Neural cell (in vitro differentiated cells): ENCODE measurements at regions not wholly inside any gene's neighbourhood (a gene's known extent, or its start where the extent isn't known, plus 50 kb on each side); places are given as distances from the start of the nearest gene placed in this dataset.

Experiments
- H2AFZ ChIP-seq: fragments of 200-600, 300-800 bp; sonication (generic), shearing (Covaris generic); 2 replicates; pipeline ENCODE4 v1.6.0; 2014; ENCODE audit warnings: low read depth, mild to moderate bottlenecking, antibody characterized with exemption, low read length, moderate library complexity
- H3F3A ChIP-seq: fragments of 200-600 bp; shearing (Covaris generic); 2 replicates; pipeline ENCODE4 v1.6.1; 2016; ENCODE audit warnings: mild to moderate bottlenecking, moderate library complexity, mixed read lengths, antibody characterized with exemption, low read length; ENCODE audit not compliant: insufficient read depth, poor library complexity, severe bottlenecking
- H3K27ac ChIP-seq: fragments of 200-600, 300-800 bp; sonication (generic), shearing (Covaris generic); 2 replicates; pipeline ENCODE4 v1.5.1; 2014; ENCODE audit warnings: mild to moderate bottlenecking, low read length, moderate library complexity
- H3K27me3 ChIP-seq: fragments of 300-800, 200-600 bp; sonication (generic), shearing (Covaris generic); 2 replicates; pipeline ENCODE4 v1.6.0; 2014; ENCODE audit warnings: mild to moderate bottlenecking, low read depth, low read length, moderate library complexity; ENCODE audit not compliant: insufficient read depth
- H3K36me3 ChIP-seq: fragments of 300-800, 200-600 bp; sonication (generic), shearing (Covaris generic); 2 replicates; pipeline ENCODE4 v1.5.1; 2014; ENCODE audit warnings: mild to moderate bottlenecking, antibody characterized with exemption, low read length, moderate library complexity; ENCODE audit not compliant: insufficient read depth
- H3K4me2 ChIP-seq: fragments of 300-800, 200-600 bp; sonication (generic), shearing (Covaris generic); 2 replicates; pipeline ENCODE4 v1.6.0; 2014; ENCODE audit warnings: mild to moderate bottlenecking, low read length
- H3K4me3 ChIP-seq: fragments of 300-800, 200-600 bp; sonication (generic), shearing (Covaris generic); 2 replicates; pipeline ENCODE4 v1.5.1; 2014; ENCODE audit warnings: mild to moderate bottlenecking, low read length, moderate library complexity
- H3K79me2 ChIP-seq: fragments of 200-600 bp; shearing (Covaris generic); replicated peaks from 2 replicates; pipeline ENCODE4 v1.6.0; 2014; ENCODE audit warnings: mild to moderate bottlenecking, low read length, moderate library complexity; ENCODE audit not compliant: insufficient read depth
- H3K9ac ChIP-seq: fragments of 300-800, 200-600 bp; sonication (generic), shearing (Covaris generic); 2 replicates; pipeline ENCODE4 v1.6.1; 2016; ENCODE audit warnings: mild to moderate bottlenecking, low read length, mixed read lengths
- H3K9me2 ChIP-seq: fragments of 200-600 bp; shearing (Covaris generic); 2 replicates; pipeline ENCODE4 v1.6.1; 2016; ENCODE audit warnings: mild to moderate bottlenecking, low read length, mixed read lengths; ENCODE audit not compliant: insufficient read depth
- H3K9me3 ChIP-seq: fragments of 200-600, 300-800 bp; sonication (generic), shearing (Covaris generic); 2 replicates; pipeline ENCODE4 v1.6.1; 2016; ENCODE audit warnings: mild to moderate bottlenecking, mixed run types, low read length, moderate library complexity, mixed read lengths
- H4K20me1 ChIP-seq: fragments of 200-600 bp; shearing (Covaris generic); 2 replicates; pipeline ENCODE4 v1.6.1; 2016; ENCODE audit warnings: mild to moderate bottlenecking, mixed run types; ENCODE audit not compliant: insufficient read depth
- CTCF ChIP-seq: fragments of 450-650 bp; IDR thresholded peaks from 2 replicates; pipeline ENCODE4 v1.5.1; 2014; ENCODE audit warnings: antibody characterized with exemption, mild to moderate bottlenecking, moderate library complexity; ENCODE audit not compliant: poor library complexity, severe bottlenecking
- EP300 ChIP-seq: fragments of 450-650 bp; conservative IDR thresholded peaks from 2 replicates; pipeline ENCODE4 v1.6.1; 2014; ENCODE audit warnings: antibody characterized with exemption, mild to moderate bottlenecking, moderate library complexity; ENCODE audit not compliant: poor library complexity, severe bottlenecking
- EZH2 ChIP-seq: fragments of 200-600, 300-800 bp; shearing (Covaris generic), sonication (generic); IDR thresholded peaks from 2 replicates; pipeline ENCODE4 v1.6.1; 2014; ENCODE audit warnings: antibody characterized with exemption, low read length, borderline replicate concordance, mild to moderate bottlenecking; ENCODE audit not compliant: insufficient read depth, poor library complexity, severe bottlenecking
- MXI1 ChIP-seq: fragments of 450-650 bp; conservative IDR thresholded peaks from 2 replicates; pipeline ENCODE4 v1.6.1; 2014; ENCODE audit warnings: antibody characterized with exemption, mild to moderate bottlenecking; ENCODE audit not compliant: poor library complexity, severe bottlenecking
- POLR2AphosphoS5 ChIP-seq: IDR thresholded peaks from 2 replicates; pipeline ENCODE4 v1.6.1; 2012
- RAD21 ChIP-seq: fragments of 450-650 bp; conservative IDR thresholded peaks from 2 replicates; pipeline ENCODE4 v1.6.1; 2014; ENCODE audit warnings: antibody characterized with exemption, mild to moderate bottlenecking, moderate library complexity
- REST ChIP-seq: IDR thresholded peaks from 2 replicates; pipeline ENCODE4 v1.6.1; 2012; ENCODE audit warnings: borderline replicate concordance
- SMC3 ChIP-seq: fragments of 450-650 bp; conservative IDR thresholded peaks from 2 replicates; pipeline ENCODE4 v1.6.1; 2014; ENCODE audit warnings: antibody characterized with exemption, mild to moderate bottlenecking, moderate library complexity; ENCODE audit not compliant: poor library complexity
- TAF1 ChIP-seq: IDR thresholded peaks from 2 replicates; pipeline ENCODE4 v1.6.1; 2012; ENCODE audit warnings: low read depth

GRCh38 chr7:79666472-79666871 lies 213.0 kb upstream of the MAGI2 start:
- no peak overlapping the region for H3K4me2 ChIP-seq
- no peak overlapping the region for H2AFZ ChIP-seq
- H3K9me3 ChIP-seq, result no peaks in the 10 kb centered on the region
- no peaks in the 10 kb centered on the region for H3K79me2 ChIP-seq
- no peaks in the 10 kb centered on the region for H3K27me3 ChIP-seq
- H3K9me2 ChIP-seq, result no peaks in the 10 kb centered on the region
- H3F3A ChIP-seq, result no peaks in the 10 kb centered on the region
- H3K9ac ChIP-seq, result no peak overlapping the region
- no peak overlapping the region for H3K4me3 ChIP-seq
- TF ChIP-seq EP300, result no peak
- TF ChIP-seq POLR2AphosphoS5, result no peak
- TF ChIP-seq MXI1, result no peak
- TF ChIP-seq SMC3, result no peak
- TF ChIP-seq TAF1, result no peak
- TF ChIP-seq CTCF, result no peak
- no peak for TF ChIP-seq EZH2
- no peak for TF ChIP-seq RAD21
- no peak for TF ChIP-seq REST
- H4K20me1 ChIP-seq, result no peaks in the 10 kb centered on the region
- no peaks in the 10 kb centered on the region for H3K36me3 ChIP-seq
- no peak overlapping the region for H3K27ac ChIP-seq

GRCh38 chr7:79664884-79665676 lies 211.6 kb upstream of the MAGI2 start:
- TF ChIP-seq CTCF, result no peak
- TF ChIP-seq EZH2, result no peak
- TF ChIP-seq RAD21, result no peak
- TF ChIP-seq REST, result no peak
- TF ChIP-seq SMC3, result no peak
- no peak for TF ChIP-seq TAF1
- no peak for TF ChIP-seq MXI1
- no peak for TF ChIP-seq EP300
- Histone ChIP-seq H3K36me3 (no peaks in the 10 kb centered on the region), H3K9me3 (no peaks in the 10 kb centered on the region), H3K9ac (no peak overlapping the region), H3K27me3 (no peaks in the 10 kb centered on the region), H3K9me2 (no peaks in the 10 kb centered on the region), H3K4me3 (no peak overlapping the region), H4K20me1 (no peaks in the 10 kb centered on the region), H2AFZ (no peak overlapping the region), H3K27ac (no peak overlapping the region), H3K79me2 (no peaks in the 10 kb centered on the region), H3F3A (no peaks in the 10 kb centered on the region), H3K4me2 (no peak overlapping the region)
